Trophoblast cell (in vitro differentiated cells and primary cell): ENCODE measurements at regions not wholly inside any gene's neighbourhood (a gene's known extent, or its start where the extent isn't known, plus 50 kb on each side); places are given as distances from the start of the nearest gene placed in this dataset.

Source experiments
- DNase-seq, 2 donors: peaks; one replicate each; pipeline ENCODE4 v3.0.0-alpha.2; 2016
- H2AFZ ChIP-seq: 2 replicates; pipeline ENCODE4 v1.6.1; 2013; ENCODE audit warnings: low read length, moderate library complexity, mild to moderate bottlenecking; ENCODE audit not compliant: insufficient read depth, poor library complexity
- H2AK5ac ChIP-seq: 2 replicates; pipeline ENCODE4 v1.6.1; 2013; ENCODE audit warnings: mild to moderate bottlenecking, low read length
- H2BK120ac ChIP-seq: 2 replicates; pipeline ENCODE4 v1.6.1; 2013; ENCODE audit warnings: low read length, mild to moderate bottlenecking, moderate library complexity; ENCODE audit not compliant: insufficient read depth, poor library complexity
- H2BK12ac ChIP-seq: 2 replicates; pipeline ENCODE4 v1.6.1; 2013; ENCODE audit warnings: mild to moderate bottlenecking, low read length, moderate library complexity
- H2BK5ac ChIP-seq: 2 replicates; pipeline ENCODE4 v1.6.1; 2013; ENCODE audit warnings: low read length, low read depth, moderate library complexity, mild to moderate bottlenecking; ENCODE audit not compliant: poor library complexity
- H3K14ac ChIP-seq: 2 replicates; pipeline ENCODE4 v1.6.1; 2013; ENCODE audit warnings: mild to moderate bottlenecking, low read length
- H3K18ac ChIP-seq: 2 replicates; pipeline ENCODE4 v1.6.1; 2013; ENCODE audit warnings: mild to moderate bottlenecking, low read length
- H3K23ac ChIP-seq: 2 replicates; pipeline ENCODE4 v1.6.1; 2013; ENCODE audit warnings: low read length
- H3K27ac ChIP-seq: 2 replicates; pipeline ENCODE4 v1.5.1; 2013; ENCODE audit warnings: low read depth, mild to moderate bottlenecking, inconsistent platforms, low read length, moderate library complexity
- H3K27me3 ChIP-seq: 2 replicates; pipeline ENCODE4 v1.6.1; 2013; ENCODE audit warnings: inconsistent platforms, mild to moderate bottlenecking, low read length, moderate library complexity; ENCODE audit not compliant: insufficient read depth
- H3K36me3 ChIP-seq, 2 experiments: 1 replicate in 1 of 2; 2 replicates in 1 of 2; pipeline ENCODE4 v1.6.1; 2013; ENCODE audit warnings: low read length in 2 of 2, mild to moderate bottlenecking in 2 of 2, moderate library complexity in 1 of 2; ENCODE audit not compliant: insufficient read depth in 2 of 2, control insufficient read depth in 1 of 2
- H3K4ac ChIP-seq: 2 replicates; pipeline ENCODE4 v1.6.1; 2013; ENCODE audit warnings: low read depth, mild to moderate bottlenecking, low read length, moderate library complexity
- H3K4me1 ChIP-seq, 2 experiments: 1 replicate in 1 of 2; 2 replicates in 1 of 2; pipeline ENCODE4 v1.6.1; 2013; ENCODE audit warnings: low read length in 2 of 2, mild to moderate bottlenecking in 2 of 2, moderate library complexity in 1 of 2; ENCODE audit not compliant: insufficient read depth in 2 of 2, control insufficient read depth in 1 of 2
- H3K4me2 ChIP-seq: 2 replicates; pipeline ENCODE4 v1.6.1; 2013; ENCODE audit warnings: inconsistent platforms, mild to moderate bottlenecking, low read length, moderate library complexity
- H3K4me3 ChIP-seq: 2 replicates; pipeline ENCODE4 v1.5.1; 2013; ENCODE audit warnings: mild to moderate bottlenecking, low read depth, low read length, inconsistent platforms
- H3K79me1 ChIP-seq: one replicate; pipeline ENCODE4 v1.6.1; 2013; ENCODE audit warnings: low read length
- H3K79me2 ChIP-seq: 2 replicates; pipeline ENCODE4 v1.6.1; 2013; ENCODE audit warnings: low read length, mild to moderate bottlenecking; ENCODE audit not compliant: control insufficient read depth, insufficient read depth, poor library complexity
- H3K9ac ChIP-seq: 2 replicates; pipeline ENCODE4 v1.6.1; 2013; ENCODE audit warnings: mild to moderate bottlenecking, low read length
- H3K9me3 ChIP-seq: 2 replicates; pipeline ENCODE4 v1.6.1; 2013; ENCODE audit warnings: low read depth, mild to moderate bottlenecking, control low read depth, inconsistent platforms, low read length; ENCODE audit not compliant: insufficient read depth
- H4K12ac ChIP-seq: 2 replicates; pipeline ENCODE4 v1.6.1; 2013; ENCODE audit warnings: low read depth, mild to moderate bottlenecking, low read length, moderate library complexity
- H4K8ac ChIP-seq: 2 replicates; pipeline ENCODE4 v1.6.1; 2013; ENCODE audit warnings: low read depth, mild to moderate bottlenecking, low read length, moderate library complexity
- H4K91ac ChIP-seq: one replicate; pipeline ENCODE4 v1.6.1; 2013; ENCODE audit warnings: low read depth, mild to moderate bottlenecking, low read length, moderate library complexity
- WGBS: extraction: QIAGEN DNeasy Blood & Tissue Kit; methylation state at CpG from one replicate; pipeline ENCODE4 v1.1.7; 2013; ENCODE audit warnings: missing lambda C conversion rate; ENCODE audit not compliant: insufficient read length, insufficient coverage; ENCODE audit errors: extremely low coverage; 5-methylcytosine and 5-hydroxymethylcytosine counted together

- no peak overlapping the region for H3K23ac ChIP-seq
- H3K9me3 ChIP-seq, result no peaks in the 10 kb centered on the region
- H4K91ac ChIP-seq, result no peak overlapping the region
- no peaks in the 10 kb centered on the region for H3K79me2 ChIP-seq
- H3K79me1 ChIP-seq, result no peaks in the 10 kb centered on the region
- H3K9ac ChIP-seq, result no peak overlapping the region
- DNase-seq, result peak in 1 of 2 donors; percentile 61
- H3K4me2 ChIP-seq, result no peak overlapping the region
- H3K4ac ChIP-seq, result no peak overlapping the region
- H3K27me3 ChIP-seq, result no peaks in the 10 kb centered on the region
- H4K12ac ChIP-seq, result no peak overlapping the region
- H2AK5ac ChIP-seq, result no peak overlapping the region
- no peak overlapping the region for H3K14ac ChIP-seq
- H4K8ac ChIP-seq, result no peak overlapping the region
- no peak overlapping the region for H2BK12ac ChIP-seq
- H3K27ac ChIP-seq, result no peak overlapping the region
- H2BK5ac ChIP-seq, result peak overlapping the region; percentile 36
- H3K4me3 ChIP-seq, result no peak overlapping the region
- peaks cover 0 to 6% of the 10 kb centered on the region in 2 experiments for H3K4me1 ChIP-seq
- H2AFZ ChIP-seq, result no peak overlapping the region
- no peak overlapping the region for H3K18ac ChIP-seq
- no peaks in the 10 kb centered on the region for H3K36me3 ChIP-seq
- WGBS, result no CpG with 5 or more reads among the region's 3 CpGs
- H2BK120ac ChIP-seq, result no peak overlapping the region
These were observed 68.4 kb upstream of the SCOC start for GRCh38 chr4:140305053-140305452.

- Histone ChIP-seq H3K9ac (no peak overlapping the region), H2AFZ (no peak overlapping the region), H3K18ac (no peak overlapping the region), H3K9me3 (no peaks in the 10 kb centered on the region), H4K12ac (no peak overlapping the region), H3K4me2 (no peak overlapping the region), H2BK120ac (no peak overlapping the region), H3K14ac (no peak overlapping the region), H3K4me1 (peaks cover 0 to 6% of the 10 kb centered on the region in 2 experiments), H3K79me2 (no peaks in the 10 kb centered on the region), H3K27ac (no peak overlapping the region), H2AK5ac (no peak overlapping the region), H3K27me3 (no peaks in the 10 kb centered on the region), H4K8ac (no peak overlapping the region), H3K36me3 (no peaks in the 10 kb centered on the region), H4K91ac (no peak overlapping the region), H3K23ac (no peak overlapping the region), H2BK12ac (no peak overlapping the region), H3K4ac (no peak overlapping the region), H3K79me1 (no peaks in the 10 kb centered on the region), H2BK5ac (no peak overlapping the region), H3K4me3 (no peak overlapping the region)
- WGBS, result no CpG with 5 or more reads among the region's 2 CpGs
- peak in 1 of 2 donors; percentile 31 for DNase-seq
These were observed 69.1 kb upstream of the SCOC start for GRCh38 chr4:140304346-140304745.

DNA sequence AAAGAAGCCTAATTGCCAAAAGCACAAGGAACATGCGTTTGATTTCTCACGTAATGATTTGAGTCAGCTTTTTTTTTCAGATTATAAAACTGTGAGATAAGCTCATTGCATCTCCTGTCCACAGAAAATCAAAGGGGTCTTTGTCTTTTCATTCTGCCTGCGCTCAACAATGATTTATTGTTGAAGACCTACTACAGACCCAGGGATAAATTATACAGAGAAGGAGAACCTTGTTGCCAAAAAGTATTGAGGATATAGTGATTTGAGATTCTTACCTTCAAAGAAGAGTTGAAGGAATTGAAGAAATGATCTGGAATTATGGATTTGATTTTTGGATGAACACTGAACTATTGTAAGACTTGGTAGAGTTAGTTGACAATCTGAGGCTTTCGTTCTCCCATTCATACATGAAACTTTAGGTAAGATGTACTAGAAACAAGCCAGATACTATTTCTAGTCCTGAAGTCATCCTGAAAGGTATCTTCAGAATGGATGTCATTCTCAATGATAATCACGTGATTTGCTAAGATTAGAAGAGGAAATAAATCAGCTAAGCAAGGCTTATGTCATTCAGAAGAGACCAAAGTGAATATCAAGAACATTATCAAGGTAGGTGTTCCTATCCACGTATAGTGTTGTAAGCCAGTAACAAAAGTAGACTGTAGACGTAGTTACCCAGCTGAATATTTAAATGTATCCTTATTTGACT is 71.1 kb upstream of the SCOC start:
- Histone ChIP-seq H2BK120ac (no peak overlapping the region), H3K23ac (no peak overlapping the region), H2BK5ac (no peak overlapping the region), H2BK12ac (no peak overlapping the region), H3K79me2 (no peaks in the 10 kb centered on the region), H4K12ac (no peak overlapping the region), H3K79me1 (no peaks in the 10 kb centered on the region), H3K4me1 (peaks cover 0 to 6% of the 10 kb centered on the region in 2 experiments), H4K91ac (no peak overlapping the region), H3K9ac (no peak overlapping the region), H3K27me3 (no peaks in the 10 kb centered on the region), H3K18ac (no peak overlapping the region), H3K27ac (no peak overlapping the region), H4K8ac (no peak overlapping the region), H2AK5ac (no peak overlapping the region), H3K36me3 (no peaks in the 10 kb centered on the region), H3K4me2 (no peak overlapping the region), H3K14ac (no peak overlapping the region), H3K4me3 (no peak overlapping the region), H3K4ac (no peak overlapping the region), H2AFZ (no peak overlapping the region), H3K9me3 (no peaks in the 10 kb centered on the region)
- WGBS, result no CpG with 5 or more reads among the region's 7 CpGs
- no peak for DNase-seq

DNA sequence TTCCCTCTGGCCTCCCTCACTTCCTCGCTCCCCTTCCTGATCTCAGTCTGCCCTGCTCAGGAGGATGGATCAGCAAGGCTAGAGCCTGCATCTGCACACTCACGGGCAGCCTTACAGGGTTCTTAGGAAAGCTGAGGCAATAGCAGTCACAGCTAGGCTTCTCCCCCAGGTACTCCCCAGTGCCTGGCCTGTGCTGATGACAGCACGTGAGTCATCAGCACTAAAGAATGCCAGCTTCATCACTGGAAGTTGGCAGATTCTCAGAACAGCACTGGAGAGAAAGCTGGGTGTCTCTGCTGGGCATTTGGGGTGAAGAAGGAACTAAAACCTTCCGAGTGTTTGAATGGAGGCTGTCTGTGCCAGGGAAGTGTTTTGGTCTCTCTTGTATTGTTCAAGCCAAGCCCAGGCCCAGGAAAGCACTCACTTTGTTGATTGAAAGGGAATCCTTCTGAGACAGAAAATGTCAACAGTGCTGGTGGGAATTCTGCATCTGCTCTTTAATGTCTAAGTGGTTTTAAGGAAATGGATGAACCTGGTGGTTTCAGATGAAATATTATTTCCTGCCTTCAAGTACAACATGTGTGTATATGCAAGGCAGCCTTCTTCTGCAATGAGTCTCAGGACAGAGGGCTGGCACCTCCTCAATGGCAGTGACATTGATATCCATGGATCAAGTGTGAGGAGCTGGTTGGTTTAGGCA is 73.0 kb upstream of the SCOC start:
- no CpG with 5 or more reads among the region's 4 CpGs for WGBS

More for the DNA sequence above, 73.0 kb upstream of the SCOC start:
- Histone ChIP-seq H2AFZ (no peak overlapping the region), H4K8ac (no peak overlapping the region), H2BK5ac (no peak overlapping the region), H3K23ac (no peak overlapping the region), H2BK120ac (no peak overlapping the region), H3K4me1 (peaks cover 2 to 12% of the 10 kb centered on the region in 2 experiments), H2AK5ac (no peak overlapping the region), H3K36me3 (no peaks in the 10 kb centered on the region), H3K79me1 (no peaks in the 10 kb centered on the region), H3K4me3 (no peak overlapping the region), H3K18ac (no peak overlapping the region), H3K4ac (no peak overlapping the region), H3K79me2 (no peaks in the 10 kb centered on the region), H3K14ac (no peak overlapping the region), H4K91ac (no peak overlapping the region), H3K27ac (no peak overlapping the region), H4K12ac (no peak overlapping the region), H3K4me2 (no peak overlapping the region), H3K9ac (no peak overlapping the region), H2BK12ac (no peak overlapping the region), H3K9me3 (no peaks in the 10 kb centered on the region), H3K27me3 (no peaks in the 10 kb centered on the region)
- DNase-seq, result peak; percentile 26 to 40
